ENCODE measurements at regions not wholly inside any gene's neighbourhood (a gene's known extent, or its start where the extent isn't known, plus 50 kb on each side); places are given as distances from the start of the nearest gene placed in this dataset.

- 28% methylated on average over 2 of the region's 2 CpGs for WGBS (ENCODE audit: insufficient coverage, low coverage, low lambda C conversion rate, missing lambda C conversion rate)
- DNase-seq: no peak
- no peaks in the 10 kb centered on the region for H3K9me3 ChIP-seq
- H3K27me3 ChIP-seq: no peaks in the 10 kb centered on the region
- no peak overlapping the region for H3K4me3 ChIP-seq
- intact Hi-C loops (cut with DNase I): no loop called here
- H3K27ac ChIP-seq: no peak overlapping the region
- no peaks in the 10 kb centered on the region for H3K36me3 ChIP-seq
- no peak for TF ChIP-seq POLR2A (IDR thresholded peaks at IDR 0.05)
- TF ChIP-seq, protein P1, sequence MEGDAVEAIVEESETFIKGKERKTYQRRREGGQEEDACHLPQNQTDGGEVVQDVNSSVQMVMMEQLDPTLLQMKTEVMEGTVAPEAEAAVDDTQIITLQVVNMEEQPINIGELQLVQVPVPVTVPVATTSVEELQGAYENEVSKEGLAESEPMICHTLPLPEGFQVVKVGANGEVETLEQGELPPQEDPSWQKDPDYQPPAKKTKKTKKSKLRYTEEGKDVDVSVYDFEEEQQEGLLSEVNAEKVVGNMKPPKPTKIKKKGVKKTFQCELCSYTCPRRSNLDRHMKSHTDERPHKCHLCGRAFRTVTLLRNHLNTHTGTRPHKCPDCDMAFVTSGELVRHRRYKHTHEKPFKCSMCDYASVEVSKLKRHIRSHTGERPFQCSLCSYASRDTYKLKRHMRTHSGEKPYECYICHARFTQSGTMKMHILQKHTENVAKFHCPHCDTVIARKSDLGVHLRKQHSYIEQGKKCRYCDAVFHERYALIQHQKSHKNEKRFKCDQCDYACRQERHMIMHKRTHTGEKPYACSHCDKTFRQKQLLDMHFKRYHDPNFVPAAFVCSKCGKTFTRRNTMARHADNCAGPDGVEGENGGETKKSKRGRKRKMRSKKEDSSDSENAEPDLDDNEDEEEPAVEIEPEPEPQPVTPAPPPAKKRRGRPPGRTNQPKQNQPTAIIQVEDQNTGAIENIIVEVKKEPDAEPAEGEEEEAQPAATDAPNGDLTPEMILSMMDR (IDR thresholded peaks at IDR 0.05): no peak
- H3K4me1 ChIP-seq: no peaks in the 10 kb centered on the region
- no peak for ATAC-seq
These were observed 119.9 kb upstream of the MGAT4C start for GRCh38 chr12:86376052-86376451.

DNA sequence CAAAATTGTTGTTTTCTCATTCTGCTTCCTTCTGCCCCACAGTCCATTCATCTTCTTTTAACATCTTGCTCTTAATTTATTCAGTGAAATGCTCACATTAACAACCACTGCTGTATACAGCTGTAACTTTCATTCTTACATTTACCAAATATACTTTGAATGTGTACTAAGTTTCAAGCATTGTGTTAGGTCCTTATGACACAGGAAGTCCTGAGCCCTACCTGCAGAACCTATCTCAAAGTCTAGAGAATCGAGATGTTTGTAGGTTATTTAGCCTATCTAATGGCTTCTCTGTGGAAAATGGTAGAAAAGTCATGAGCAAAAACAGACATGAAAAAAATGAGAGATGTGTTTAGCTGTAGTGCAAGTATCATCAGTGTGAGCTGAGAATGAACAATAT is 117.6 kb upstream of the MGAT4C start:
- H3K4me3 ChIP-seq: no peak overlapping the region
- no peaks in the 10 kb centered on the region for H3K27me3 ChIP-seq
- no peak overlapping the region for H3K27ac ChIP-seq
- DNase-seq (no peak), ATAC-seq (no peak)
- no peak for TF ChIP-seq POLR2A (IDR thresholded peaks at IDR 0.05)
- TF ChIP-seq, protein P1 (IDR thresholded peaks at IDR 0.05): no peak
- no peaks in the 10 kb centered on the region for H3K9me3 ChIP-seq
- intact Hi-C loops (cut with DNase I): no loop called here
- H3K4me1 ChIP-seq: no peaks in the 10 kb centered on the region
- WGBS (ENCODE audit: insufficient coverage, low coverage, low lambda C conversion rate, missing lambda C conversion rate): 27% methylated on average over 1 of the region's 1 CpG
- H3K36me3 ChIP-seq: no peaks in the 10 kb centered on the region

GRCh38 chr12:86367137-86367536 is 110.9 kb upstream of the MGAT4C start:
- Histone ChIP-seq H3K36me3 (no peaks in the 10 kb centered on the region), H3K27ac (no peak overlapping the region), H3K9me3 (no peaks in the 10 kb centered on the region), H3K4me3 (no peak overlapping the region), H3K4me1 (no peaks in the 10 kb centered on the region), H3K27me3 (no peaks in the 10 kb centered on the region)
- DNase-seq: no peak
- WGBS (ENCODE audit: insufficient coverage, low coverage, low lambda C conversion rate, missing lambda C conversion rate): 31% methylated on average over 2 of the region's 2 CpGs
- intact Hi-C loops (cut with DNase I): no loop called here
- no peak for TF ChIP-seq POLR2A (IDR thresholded peaks at IDR 0.05)
- TF ChIP-seq, protein P1 (IDR thresholded peaks at IDR 0.05): no peak
- ATAC-seq: no peak

DNA sequence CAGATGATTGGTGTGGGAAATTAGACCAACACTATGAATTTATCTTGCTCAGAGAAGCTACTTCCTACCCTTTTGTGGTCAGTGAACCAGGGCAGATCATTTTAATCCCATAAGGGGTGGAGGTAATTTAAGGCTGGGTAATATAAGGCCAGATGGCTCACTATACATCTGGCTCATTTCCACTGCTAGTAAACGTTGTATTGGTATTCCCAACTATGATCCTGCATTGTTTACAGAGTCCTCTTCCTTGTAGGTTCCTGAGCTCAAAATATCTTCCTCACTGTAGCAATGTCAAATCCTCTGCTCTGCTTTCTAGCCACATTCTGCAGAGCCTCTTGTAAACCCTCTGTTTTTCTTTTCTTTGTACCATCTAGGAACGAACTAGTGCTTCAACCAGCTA is 93.0 kb upstream of the MGAT4C start:
- no peak for DNase-seq
- WGBS (ENCODE audit: insufficient coverage, low coverage, low lambda C conversion rate, missing lambda C conversion rate): 5% methylated on average over 1 of the region's 2 CpGs
- H3K4me1 ChIP-seq: no peaks in the 10 kb centered on the region

More for the DNA sequence above, 93.0 kb upstream of the MGAT4C start:
- Histone ChIP-seq H3K27me3 (no peaks in the 10 kb centered on the region), H3K36me3 (no peaks in the 10 kb centered on the region), H3K27ac (no peak overlapping the region), H3K9me3 (no peaks in the 10 kb centered on the region), H3K4me3 (no peak overlapping the region)
- intact Hi-C loops (cut with DNase I): no loop called here
- TF ChIP-seq POLR2A (IDR thresholded peaks at IDR 0.05): no peak
- TF ChIP-seq, protein P1 (IDR thresholded peaks at IDR 0.05): no peak
- ATAC-seq: no peak
